ENCODE measurements at regions not wholly inside any gene's neighbourhood (a gene's known extent, or its start where the extent isn't known, plus 50 kb on each side); places are given as distances from the start of the nearest gene placed in this dataset.

GRCh38 chr14:51504669-51505068 is 147.0 kb upstream of the FRMD6 start:
- DNase-seq (ENCODE audit: low spot score): no peak
- ATAC-seq: no peak

GRCh38 chr14:51507511-51507905 is 144.2 kb upstream of the FRMD6 start:
- ATAC-seq (no peak), DNase-seq (ENCODE audit: low spot score) (no peak)

GRCh38 chr14:51507906-51508511 is 143.7 kb upstream of the FRMD6 start:
- ATAC-seq (no peak), DNase-seq (ENCODE audit: low spot score) (no peak)

DNA sequence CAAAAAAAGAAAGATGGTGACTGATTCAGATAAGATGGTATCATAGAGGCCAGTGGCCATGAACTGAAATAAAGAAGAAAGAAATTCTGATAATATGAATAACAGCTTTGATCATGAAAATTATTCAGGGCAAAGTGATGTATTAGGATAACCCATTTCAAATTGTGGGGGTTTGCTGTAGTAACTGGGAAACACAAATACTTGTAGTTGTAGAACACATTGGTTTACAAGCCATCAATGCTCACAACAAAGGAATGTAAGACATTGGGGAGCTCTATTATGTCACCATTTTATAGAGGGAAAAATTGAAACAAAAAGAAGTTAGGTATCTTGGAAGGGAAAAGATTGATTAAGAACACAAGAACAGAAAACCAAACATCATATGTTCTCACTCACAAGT is 140.4 kb upstream of the FRMD6 start:
- DNase-seq (ENCODE audit: low spot score) (no peak), ATAC-seq (no peak)

DNA sequence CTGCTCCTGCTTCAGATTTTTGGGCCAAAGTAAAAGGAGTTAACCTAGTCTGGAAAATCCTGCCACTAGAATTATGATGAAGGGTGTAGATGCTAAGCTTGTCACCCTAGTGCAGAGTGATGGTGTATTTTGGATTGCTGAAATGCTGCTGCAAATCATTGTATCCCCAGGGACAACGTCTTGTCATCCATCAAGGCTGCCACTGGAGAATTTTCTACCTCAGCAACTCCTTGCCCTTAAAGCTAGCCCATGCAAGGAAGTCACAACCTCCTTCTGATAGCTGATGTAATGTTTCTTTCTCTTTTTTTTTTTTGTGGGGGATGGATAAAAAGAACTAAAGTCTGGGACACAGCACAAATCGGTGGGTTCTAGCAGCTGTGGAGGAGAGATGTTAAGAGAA is 139.4 kb upstream of the FRMD6 start:
- no peak for ATAC-seq

GRCh38 chr14:51513281-51513680 is 138.4 kb upstream of the FRMD6 start:
- DNase-seq (ENCODE audit: low spot score) (no peak), ATAC-seq (peak; percentile 59)

More for the DNA sequence above, 139.4 kb upstream of the FRMD6 start:
- no peak for DNase-seq (ENCODE audit: low spot score)

DNA sequence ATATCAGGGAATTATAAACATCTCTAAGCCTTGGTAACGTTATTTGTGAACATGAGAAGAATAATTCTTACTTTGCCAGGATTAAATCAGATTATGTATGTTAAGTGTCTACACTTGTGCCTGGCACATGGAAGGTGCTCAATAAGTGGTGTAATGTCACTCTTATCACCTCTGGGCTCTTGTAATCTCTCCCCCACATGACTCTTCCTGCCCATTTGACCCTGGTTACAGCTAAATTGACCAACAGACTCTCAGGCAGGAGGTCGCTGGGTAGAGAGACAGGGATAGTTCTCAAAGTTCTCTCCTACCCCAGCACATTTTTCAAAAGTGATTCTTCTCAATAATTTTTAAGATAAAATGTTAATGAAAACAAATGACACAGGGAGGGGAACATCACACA is 137.8 kb upstream of the FRMD6 start:
- ATAC-seq (peak; percentile 66), DNase-seq (ENCODE audit: low spot score) (no peak)

DNA sequence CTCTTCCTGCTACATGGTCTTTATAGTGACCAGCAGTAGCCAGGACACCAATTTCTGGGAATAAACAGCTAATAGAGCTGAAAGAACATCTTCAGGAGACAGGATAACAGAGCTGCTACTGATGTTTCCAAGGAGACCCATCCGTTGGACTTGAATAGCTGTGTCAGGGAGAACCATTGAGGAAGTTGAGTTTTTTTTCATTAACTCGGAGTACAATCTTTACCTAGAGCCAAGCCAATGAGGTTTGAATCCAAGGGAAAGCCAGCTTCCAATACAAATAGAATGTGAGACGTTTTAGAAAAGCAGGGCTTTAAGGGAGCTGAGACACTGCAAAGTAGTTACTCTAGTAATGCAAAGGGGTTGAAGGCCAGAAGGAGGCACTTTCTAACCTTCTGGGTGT is 136.1 kb upstream of the FRMD6 start:
- ATAC-seq (no peak), DNase-seq (ENCODE audit: low spot score) (no peak)

GRCh38 chr14:51516706-51517395 is 134.9 kb upstream of the FRMD6 start:
- DNase-seq (ENCODE audit: low spot score): no peak
- no peak for ATAC-seq

GRCh38 chr14:51518280-51518679 is 133.4 kb upstream of the FRMD6 start:
- ATAC-seq: no peak
- DNase-seq (ENCODE audit: low spot score): no peak

- DNase-seq (ENCODE audit: low spot score) (no peak), ATAC-seq (no peak)
These were observed 133.0 kb upstream of the FRMD6 start for GRCh38 chr14:51518711-51519110.

- ATAC-seq: no peak
- no peak for DNase-seq (ENCODE audit: low spot score)
These were observed 131.6 kb upstream of the FRMD6 start for GRCh38 chr14:51520087-51520486.

DNA sequence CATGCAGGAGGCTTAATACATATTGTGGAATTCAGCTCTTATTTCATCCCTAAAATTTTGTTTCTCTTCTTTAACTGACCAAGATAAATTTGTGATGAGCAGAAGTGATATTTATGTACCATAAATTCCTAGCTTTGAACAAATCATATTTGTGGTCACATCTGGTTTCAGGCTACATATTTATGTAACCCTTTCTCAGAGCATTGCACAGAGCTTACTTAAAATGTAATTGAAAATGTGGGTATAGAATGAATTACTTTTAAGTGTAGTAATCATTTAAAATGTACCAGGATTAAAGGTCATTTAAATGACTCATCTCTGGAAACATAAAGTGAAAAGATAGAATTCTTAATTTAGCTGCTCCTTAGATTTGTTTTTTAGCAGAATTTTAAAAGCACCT is 129.9 kb upstream of the FRMD6 start:
- ATAC-seq: no peak
- DNase-seq (ENCODE audit: low spot score): no peak

DNA sequence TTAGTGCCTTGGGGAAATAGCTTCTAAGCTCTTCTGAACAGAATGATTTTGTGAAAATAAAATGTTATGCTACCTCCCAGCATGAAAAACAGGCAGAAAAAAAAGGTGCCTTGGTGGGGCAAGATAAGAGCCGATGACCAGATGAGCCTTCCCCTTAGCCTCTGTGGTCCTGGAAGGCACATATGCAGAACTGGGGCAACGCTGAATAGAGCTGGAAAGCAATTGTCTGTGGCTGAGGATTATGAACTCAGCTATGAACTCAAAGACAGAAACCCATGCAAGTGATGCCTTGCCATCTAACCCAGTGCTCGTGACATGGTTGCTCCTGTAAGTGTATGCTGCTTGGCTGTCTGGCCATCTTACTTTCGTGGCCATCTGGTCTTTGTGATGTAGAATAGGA is 128.5 kb upstream of the FRMD6 start:
- no peak for DNase-seq (ENCODE audit: low spot score)

DNA sequence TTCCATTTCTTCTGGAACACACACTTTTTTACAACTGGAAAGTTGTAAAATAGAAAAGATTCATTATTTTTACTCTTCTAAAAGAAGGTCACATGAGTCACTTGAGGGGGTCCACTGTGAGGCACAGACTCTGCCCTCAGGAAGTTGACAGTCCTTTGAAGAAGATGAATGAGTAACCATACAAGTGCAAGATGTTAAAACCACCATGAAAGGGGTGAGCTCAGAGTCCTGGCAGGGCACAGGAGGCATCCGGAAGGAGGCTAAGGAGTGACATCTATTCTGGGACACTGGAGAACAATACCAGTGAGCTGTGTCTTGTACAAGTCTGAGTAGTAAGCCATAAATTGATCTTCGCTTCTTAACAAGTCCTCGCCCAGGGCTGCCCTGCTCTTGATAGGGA is 126.0 kb upstream of the FRMD6 start:
- no peak for DNase-seq (ENCODE audit: low spot score)
- ATAC-seq: no peak

More for the DNA sequence above, 128.5 kb upstream of the FRMD6 start:
- ATAC-seq: no peak

DNA sequence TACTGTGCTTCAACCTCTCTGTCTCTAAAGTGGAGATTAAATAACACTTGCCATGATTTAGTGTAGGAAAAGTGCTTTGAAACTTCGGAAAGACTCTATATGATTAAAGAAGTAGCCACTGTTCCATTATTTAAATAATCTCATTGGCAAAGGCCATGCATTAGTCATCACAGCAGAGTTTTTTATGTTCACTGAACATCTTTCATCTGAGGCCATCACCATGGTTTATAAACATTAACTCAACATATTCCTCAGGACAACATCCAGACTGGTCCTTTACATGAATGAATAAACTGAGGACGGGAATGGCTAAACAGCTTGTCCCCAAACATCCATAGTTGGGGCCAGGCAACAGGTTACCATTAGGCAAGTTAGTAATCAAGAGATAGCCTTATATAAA is 124.6 kb upstream of the FRMD6 start:
- no peak for DNase-seq (ENCODE audit: low spot score)
- no peak for ATAC-seq

GRCh38 chr14:51529736-51530135 is 122.0 kb upstream of the FRMD6 start:
- DNase-seq (ENCODE audit: low spot score) (no peak), ATAC-seq (no peak)

DNA sequence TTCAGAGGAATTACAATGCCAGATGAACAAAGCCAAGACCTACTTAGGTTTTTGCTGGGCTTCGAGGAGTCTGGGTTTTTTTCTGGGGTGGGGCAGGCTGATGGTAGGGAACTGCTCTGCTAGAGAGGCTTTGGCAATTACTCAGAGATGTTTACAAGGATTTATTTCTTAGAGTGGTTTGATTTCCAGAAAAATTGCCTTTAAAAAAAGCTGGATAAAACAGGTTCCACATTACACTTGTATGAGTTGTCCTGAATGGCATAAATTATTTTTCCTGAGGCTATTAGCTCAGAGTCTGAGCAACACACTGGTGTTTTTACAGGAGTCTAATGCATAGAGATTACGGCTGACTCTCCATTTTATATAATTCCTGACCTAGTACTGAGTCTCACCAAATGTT is 118.5 kb upstream of the FRMD6 start:
- DNase-seq (ENCODE audit: low spot score) (no peak), ATAC-seq (no peak)

- ATAC-seq (peak; percentile 11), DNase-seq (ENCODE audit: low spot score) (no peak)
These were observed 117.7 kb upstream of the FRMD6 start for GRCh38 chr14:51533872-51534553.

DNA sequence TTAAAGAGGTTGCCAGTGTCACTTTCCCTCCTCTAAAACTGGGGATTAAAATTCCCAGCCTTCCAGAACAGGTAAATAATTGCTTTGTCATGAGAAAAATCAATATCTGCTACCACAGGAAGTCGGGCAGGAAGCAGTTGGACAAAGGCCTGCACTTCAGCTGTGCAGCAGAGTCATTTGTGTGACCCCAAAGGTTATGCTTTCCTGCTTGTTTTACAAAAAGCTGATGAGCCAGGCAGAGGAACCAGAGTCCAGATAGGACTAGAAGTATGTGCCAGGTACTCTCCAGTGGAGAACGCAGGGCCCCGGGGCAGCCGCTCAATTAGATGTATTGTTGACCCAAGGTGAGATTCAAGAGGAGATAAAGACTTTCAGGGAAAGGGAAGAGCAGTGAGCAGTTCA is 117.1 kb upstream of the FRMD6 start:
- peak; percentile 86 for DNase-seq (ENCODE audit: low spot score)
- peak; percentile 99 for ATAC-seq

GRCh38 chr14:51535443-51536044 is 116.2 kb upstream of the FRMD6 start:
- ATAC-seq: no peak
- DNase-seq (ENCODE audit: low spot score): no peak

DNA sequence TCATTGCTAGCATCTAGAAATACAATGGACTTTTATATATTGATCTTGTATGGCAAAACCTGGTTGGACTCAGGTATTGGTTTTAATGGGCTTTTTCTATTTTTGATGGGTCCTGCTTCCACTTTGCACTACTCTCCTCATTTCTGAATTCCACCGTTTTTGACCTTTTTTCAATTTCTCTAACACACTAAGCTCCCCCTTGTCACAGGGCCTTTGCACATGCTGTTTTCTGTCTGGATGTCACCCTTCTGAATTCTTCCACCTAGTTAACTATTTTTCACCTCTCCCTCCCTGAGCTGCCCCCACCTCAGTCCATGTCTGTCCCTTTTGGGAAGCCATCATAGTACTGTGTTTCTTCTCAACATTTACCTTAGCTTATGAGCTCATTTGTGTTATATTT is 112.7 kb upstream of the FRMD6 start:
- ATAC-seq (no peak), DNase-seq (ENCODE audit: low spot score) (no peak)
